CD8-positive, alpha-beta memory T cell (primary cell): ENCODE measurements at regions not wholly inside any gene's neighbourhood (a gene's known extent, or its start where the extent isn't known, plus 50 kb on each side); places are given as distances from the start of the nearest gene placed in this dataset.

Experiments
- CTCF ChIA-PET: fragments of 350-600 bp; sonication (Branson Sonifier 250); formaldehyde crosslinking; loops from one replicate; lab custom pipeline; 2021; ENCODE audit warnings: antibody characterized with exemption; lab: Charles Lee
- POLR2A ChIA-PET: fragments of 350-600 bp; sonication (Branson Sonifier 250); formaldehyde crosslinking; loops from one replicate; lab custom pipeline; 2021; ENCODE audit warnings: antibody characterized with exemption; lab: Charles Lee
- DNase-seq, 5 donors: peaks; one replicate each; pipeline versions ENCODE4 v3.0.0 to v3.0.0-alpha.2; 2020 to 2022; ENCODE audit warnings: mixed read lengths in 1 of 5
- H3K27ac ChIP-seq: one replicate; pipeline ENCODE4 v1.7.0; 2013; ENCODE audit warnings: low read depth, mild to moderate bottlenecking, low read length, moderate library complexity
- H3K27me3 ChIP-seq: 2 replicates; pipeline ENCODE4 v1.7.0; 2013; ENCODE audit warnings: low read length, mild to moderate bottlenecking; ENCODE audit not compliant: insufficient read depth, poor library complexity, severe bottlenecking
- H3K36me3 ChIP-seq: 2 replicates; pipeline ENCODE4 v1.7.0; 2013; ENCODE audit warnings: mild to moderate bottlenecking, low read length, moderate library complexity; ENCODE audit not compliant: insufficient read depth
- H3K4me1 ChIP-seq: 2 replicates; pipeline ENCODE4 v1.7.0; 2013; ENCODE audit warnings: mild to moderate bottlenecking, low read length, moderate library complexity; ENCODE audit not compliant: insufficient read depth
- H3K4me3 ChIP-seq: 2 replicates; pipeline ENCODE4 v1.7.0; 2013; ENCODE audit warnings: mild to moderate bottlenecking, low read length
- H3K9me3 ChIP-seq: 2 replicates; pipeline ENCODE4 v1.7.0; 2013; ENCODE audit warnings: mild to moderate bottlenecking, low read length
- H3K27ac Mint-ChIP-seq, 8 donors: one replicate each; pipeline ENCODE4 v1.8.0; 2020 to 2021; ENCODE audit warnings: mixed read lengths in 8 of 8, mild to moderate bottlenecking in 6 of 8, inconsistent platforms in 3 of 8, moderate library complexity in 3 of 8
- H3K27me3 Mint-ChIP-seq, 2 donors: one replicate each; pipeline ENCODE4 v1.8.0; 2020 to 2021; ENCODE audit warnings: mixed read lengths in 2 of 2, mild to moderate bottlenecking in 1 of 2, moderate library complexity in 1 of 2
- H3K36me3 Mint-ChIP-seq, 3 donors: one replicate each; pipeline ENCODE4 v1.8.0; 2020 to 2021; ENCODE audit warnings: mixed read lengths in 3 of 3, inconsistent platforms in 1 of 3, mild to moderate bottlenecking in 1 of 3
- H3K4me1 Mint-ChIP-seq, 3 donors: one replicate each; pipeline ENCODE4 v1.8.0; 2020 to 2021; ENCODE audit warnings: mixed read lengths in 3 of 3, inconsistent platforms in 1 of 3, mild to moderate bottlenecking in 1 of 3
- H3K4me3 Mint-ChIP-seq, 7 donors: one replicate each; pipeline ENCODE4 v1.8.0; 2020 to 2021; ENCODE audit warnings: mixed read lengths in 7 of 7, mild to moderate bottlenecking in 6 of 7, moderate library complexity in 4 of 7, inconsistent platforms in 2 of 7
- H3K9me3 Mint-ChIP-seq, 5 donors: one replicate each; pipeline ENCODE4 v1.8.0; 2020 to 2022; ENCODE audit warnings: mixed read lengths in 5 of 5, mild to moderate bottlenecking in 3 of 5, moderate library complexity in 2 of 5, inconsistent platforms in 1 of 5

- no peak overlapping the region for H3K27ac Mint-ChIP-seq
- DNase-seq: peak in 1 of 5 donors; percentile 28
- H3K27me3 Mint-ChIP-seq: peaks cover 21 to 58% of the 10 kb centered on the region in 2 donors
These were observed 235.4 kb downstream of the PTPRU start for GRCh38 chr1:29471487-29472313.

GRCh38 chr1:29470788-29471119 is 234.4 kb downstream of the PTPRU start:
- H3K4me3 Mint-ChIP-seq: no peak overlapping the region
- no peaks in the 10 kb centered on the region for H3K4me1 Mint-ChIP-seq
- Histone ChIP-seq H3K36me3 (no peaks in the 10 kb centered on the region), H3K9me3 (no peaks in the 10 kb centered on the region), H3K4me1 (no peaks in the 10 kb centered on the region), H3K27me3 (no peaks in the 10 kb centered on the region), H3K27ac (no peak overlapping the region), H3K4me3 (no peak overlapping the region)
- no peak for DNase-seq
- H3K36me3 Mint-ChIP-seq: peaks cover 0 to 1% (median 0%) of the 10 kb centered on the region in 3 donors
- peaks cover 18 to 54% of the 10 kb centered on the region in 2 donors for H3K27me3 Mint-ChIP-seq
- ChIA-PET CTCF (no interaction called here), POLR2A (no interaction called here)
- H3K9me3 Mint-ChIP-seq: no peaks in the 10 kb centered on the region
- H3K27ac Mint-ChIP-seq: no peak overlapping the region

More at GRCh38 chr1:29471487-29472313, 235.4 kb downstream of the PTPRU start:
- no peaks in the 10 kb centered on the region for H3K9me3 ChIP-seq
- Mint-ChIP-seq H3K9me3 (no peaks in the 10 kb centered on the region), H3K4me3 (no peak overlapping the region), H3K36me3 (peaks cover 0 to 1% (median 0%) of the 10 kb centered on the region in 3 donors), H3K4me1 (no peaks in the 10 kb centered on the region)
- H3K27ac ChIP-seq: no peak overlapping the region
- ChIA-PET POLR2A (no interaction called here), CTCF (no interaction called here)
- no peaks in the 10 kb centered on the region for H3K36me3 ChIP-seq
- no peaks in the 10 kb centered on the region for H3K4me1 ChIP-seq
- H3K4me3 ChIP-seq: no peak overlapping the region
- H3K27me3 ChIP-seq: no peaks in the 10 kb centered on the region

- POLR2A ChIA-PET: no interaction called here
- Histone ChIP-seq H3K27me3 (no peaks in the 10 kb centered on the region), H3K4me3 (no peak overlapping the region), H3K27ac (no peak overlapping the region), H3K36me3 (no peaks in the 10 kb centered on the region), H3K4me1 (no peaks in the 10 kb centered on the region), H3K9me3 (no peaks in the 10 kb centered on the region)
- Mint-ChIP-seq H3K27ac (no peak overlapping the region), H3K9me3 (peaks cover 0 to 5% (median 0%) of the 10 kb centered on the region in 5 donors), H3K4me3 (no peak overlapping the region), H3K4me1 (no peaks in the 10 kb centered on the region), H3K36me3 (peaks cover 0 to 1% (median 0%) of the 10 kb centered on the region in 3 donors), H3K27me3 (peaks cover 18 to 48% of the 10 kb centered on the region in 2 donors)
- CTCF ChIA-PET: no interaction called here
- peak in 1 of 5 donors; percentile 17 for DNase-seq
These were observed 233.9 kb downstream of the PTPRU start for GRCh38 chr1:29470087-29470787.

GRCh38 chr1:29469457-29469856 is 233.1 kb downstream of the PTPRU start:
- H3K36me3 Mint-ChIP-seq: peaks cover 0 to 2% (median 0%) of the 10 kb centered on the region in 3 donors
- Histone ChIP-seq H3K27me3 (no peaks in the 10 kb centered on the region), H3K36me3 (no peaks in the 10 kb centered on the region), H3K4me1 (no peaks in the 10 kb centered on the region), H3K9me3 (no peaks in the 10 kb centered on the region), H3K27ac (no peak overlapping the region), H3K4me3 (no peak overlapping the region)
- ChIA-PET POLR2A (no interaction called here), CTCF (no interaction called here)
- peaks cover 16 to 41% of the 10 kb centered on the region in 2 donors for H3K27me3 Mint-ChIP-seq
- no peak overlapping the region for H3K4me3 Mint-ChIP-seq
- H3K9me3 Mint-ChIP-seq: peaks cover 0 to 12% (median 2%) of the 10 kb centered on the region in 5 donors
- H3K4me1 Mint-ChIP-seq: no peaks in the 10 kb centered on the region
- peak in 1 of 5 donors; percentile 23 for DNase-seq
- H3K27ac Mint-ChIP-seq: no peak overlapping the region

GRCh38 chr1:29467989-29468900 is 231.9 kb downstream of the PTPRU start:
- Mint-ChIP-seq H3K27me3 (peaks cover 11 to 28% of the 10 kb centered on the region in 2 donors), H3K4me1 (no peaks in the 10 kb centered on the region), H3K27ac (no peak overlapping the region), H3K9me3 (peaks cover 0 to 22% (median 3%) of the 10 kb centered on the region in 5 donors), H3K36me3 (peaks cover 0 to 2% (median 0%) of the 10 kb centered on the region in 3 donors), H3K4me3 (no peak overlapping the region)
- no peak overlapping the region for H3K27ac ChIP-seq
- no peak overlapping the region for H3K4me3 ChIP-seq
- no peaks in the 10 kb centered on the region for H3K9me3 ChIP-seq
- peak in 1 of 5 donors; percentile 13 for DNase-seq
- H3K4me1 ChIP-seq: no peaks in the 10 kb centered on the region
- no peaks in the 10 kb centered on the region for H3K27me3 ChIP-seq
- POLR2A ChIA-PET: no interaction called here
- H3K36me3 ChIP-seq: no peaks in the 10 kb centered on the region
- CTCF ChIA-PET: no interaction called here

GRCh38 chr1:29466258-29466657 is 229.9 kb downstream of the PTPRU start:
- no peak overlapping the region for H3K4me3 ChIP-seq
- no peaks in the 10 kb centered on the region for H3K4me1 ChIP-seq
- DNase-seq: peak in 1 of 5 donors; percentile 6
- POLR2A ChIA-PET: no interaction called here
- H3K36me3 Mint-ChIP-seq: peaks cover 0 to 2% (median 0%) of the 10 kb centered on the region in 3 donors
- no peak overlapping the region for H3K4me3 Mint-ChIP-seq
- peaks cover 11 to 26% of the 10 kb centered on the region in 2 donors for H3K27me3 Mint-ChIP-seq
- no peak overlapping the region for H3K27ac Mint-ChIP-seq
- no peak overlapping the region for H3K27ac ChIP-seq
- CTCF ChIA-PET: no interaction called here
- H3K4me1 Mint-ChIP-seq: no peaks in the 10 kb centered on the region
- no peaks in the 10 kb centered on the region for H3K27me3 ChIP-seq
- peaks cover 0 to 22% (median 3%) of the 10 kb centered on the region in 5 donors for H3K9me3 Mint-ChIP-seq
- no peaks in the 10 kb centered on the region for H3K36me3 ChIP-seq
- H3K9me3 ChIP-seq: no peaks in the 10 kb centered on the region

- Mint-ChIP-seq H3K4me3 (no peak overlapping the region), H3K27ac (no peak overlapping the region), H3K9me3 (peaks cover 0 to 22% (median 3%) of the 10 kb centered on the region in 5 donors), H3K27me3 (peaks cover 12 to 22% of the 10 kb centered on the region in 2 donors), H3K4me1 (no peaks in the 10 kb centered on the region), H3K36me3 (peaks cover 0 to 2% (median 0%) of the 10 kb centered on the region in 3 donors)
- Histone ChIP-seq H3K9me3 (no peaks in the 10 kb centered on the region), H3K4me1 (no peaks in the 10 kb centered on the region), H3K4me3 (no peak overlapping the region), H3K27ac (no peak overlapping the region), H3K36me3 (no peaks in the 10 kb centered on the region), H3K27me3 (no peaks in the 10 kb centered on the region)
- ChIA-PET POLR2A (no interaction called here), CTCF (no interaction called here)
- no peak for DNase-seq
These were observed 229.4 kb downstream of the PTPRU start for GRCh38 chr1:29465755-29466154.
